HEK293 (cell line): ENCODE measurements at regions not wholly inside any gene's neighbourhood (a gene's known extent, or its start where the extent isn't known, plus 50 kb on each side); places are given as distances from the start of the nearest gene placed in this dataset.

Experiments used
- CTCF ChIP-seq: fragments of 450-650 bp; formaldehyde crosslinking; IDR thresholded peaks from 2 replicates; pipeline ENCODE4 v1.5.1; 2016; ENCODE audit warnings: missing biosample characterization, missing genetic modification characterization
- PRDM1 ChIP-seq: fragments of 450-650 bp; formaldehyde crosslinking; IDR thresholded peaks from 2 replicates; pipeline ENCODE4; 2016; ENCODE audit warnings: missing biosample characterization, missing genetic modification characterization
- TRIM28 ChIP-seq: IDR thresholded peaks from 2 replicates; pipeline ENCODE4 v1.6.1; 2011; ENCODE audit warnings: low read length, control low read depth, borderline replicate concordance
- ZNF19 ChIP-seq: fragments of 450-650 bp; formaldehyde crosslinking; IDR thresholded peaks from 2 replicates; pipeline ENCODE4; 2016; ENCODE audit warnings: missing biosample characterization, missing genetic modification characterization, low read depth
- ZNF211 ChIP-seq: fragments of 450-650 bp; formaldehyde crosslinking; IDR thresholded peaks from 2 replicates; pipeline ENCODE4 v1.5.1; 2016; ENCODE audit warnings: low read depth, missing biosample characterization, missing genetic modification characterization
- ZNF280D ChIP-seq: fragments of 450-650 bp; formaldehyde crosslinking; IDR thresholded peaks from 2 replicates; pipeline ENCODE4 v1.5.1; 2016; ENCODE audit warnings: missing biosample characterization, missing genetic modification characterization
- ZNF324 ChIP-seq: fragments of 450-650 bp; formaldehyde crosslinking; IDR thresholded peaks from 2 replicates; pipeline ENCODE4 v1.5.1; 2016; ENCODE audit warnings: missing biosample characterization, missing genetic modification characterization
- ZNF335 ChIP-seq: fragments of 450-650 bp; formaldehyde crosslinking; conservative IDR thresholded peaks from 2 replicates; pipeline ENCODE4 v1.5.1; 2016; ENCODE audit warnings: missing biosample characterization, missing genetic modification characterization
- ZSCAN18 ChIP-seq: fragments of 450-650 bp; formaldehyde crosslinking; IDR thresholded peaks from 2 replicates; pipeline ENCODE4 v1.5.1; 2016; ENCODE audit warnings: missing biosample characterization, missing genetic modification characterization

- TF ChIP-seq ZNF335 (tag by site-specific recombination): no peak
- TF ChIP-seq ZNF280D (tag by site-specific recombination): no peak
- no peak for TF ChIP-seq ZSCAN18
- no peak for TF ChIP-seq ZNF19 (tag by site-specific recombination)
- TF ChIP-seq TRIM28: no peak
- no peak for TF ChIP-seq ZNF211 (tag by site-specific recombination)
- no peak for TF ChIP-seq CTCF (tag by site-specific recombination)
- TF ChIP-seq PRDM1 (tag by site-specific recombination): no peak
- no peak for TF ChIP-seq ZNF324 (tag by site-specific recombination)
These were observed 58.5 kb downstream of the RTL9 start for GRCh38 chrX:110417128-110417527.
